ENCODE measurements at regions not wholly inside any gene's neighbourhood (a gene's known extent, or its start where the extent isn't known, plus 50 kb on each side); places are given as distances from the start of the nearest gene placed in this dataset.

- ATAC-seq = no peak
- Histone ChIP-seq H3K4me1 (no peaks in the 10 kb centered on the region), H3K9me3 (no peaks in the 10 kb centered on the region), H3K4me3 (no peak overlapping the region), H3K27ac (no peak overlapping the region), H3K36me3 (no peaks in the 10 kb centered on the region), H3K27me3 (no peaks in the 10 kb centered on the region)
- TF ChIP-seq POLR2AphosphoS5 (IDR thresholded peaks at IDR 0.05) = no peak
- TF ChIP-seq CTCF (IDR thresholded peaks at IDR 0.05) = no peak
- TF ChIP-seq EP300 (IDR thresholded peaks at IDR 0.05) = no peak
- TF ChIP-seq POLR2A (IDR thresholded peaks at IDR 0.05) = no peak
- 76 to 86% methylated on average over 1 to 3 of the region's 5 CpGs for WGBS, 2 donors (ENCODE audit: low coverage in 1 of 2)
Observed at GRCh38 chr3:147201086-147201485, 205.3 kb downstream of the ZIC4 start.

- Histone ChIP-seq H3K4me1 (no peaks in the 10 kb centered on the region), H3K36me3 (no peaks in the 10 kb centered on the region), H3K27ac (no peak overlapping the region), H3K4me3 (no peak overlapping the region), H3K27me3 (no peaks in the 10 kb centered on the region), H3K9me3 (no peaks in the 10 kb centered on the region)
- no peak for ATAC-seq
- TF ChIP-seq POLR2AphosphoS5 (IDR thresholded peaks at IDR 0.05) (no peak), POLR2A (IDR thresholded peaks at IDR 0.05) (no peak), EP300 (IDR thresholded peaks at IDR 0.05) (no peak), CTCF (IDR thresholded peaks at IDR 0.05) (no peak)
- 31 to 42% methylated on average over 2 to 3 of the region's 4 CpGs for WGBS, 2 donors (ENCODE audit: low coverage in 1 of 2)
Observed at GRCh38 chr3:147200545-147200944, 205.8 kb downstream of the ZIC4 start.

GRCh38 chr3:147197739-147198138, 208.6 kb downstream of the ZIC4 start:
- Histone ChIP-seq H3K27ac (no peak overlapping the region), H3K9me3 (no peaks in the 10 kb centered on the region), H3K4me3 (no peak overlapping the region), H3K4me1 (no peaks in the 10 kb centered on the region), H3K36me3 (no peaks in the 10 kb centered on the region), H3K27me3 (no peaks in the 10 kb centered on the region)
- no peak for TF ChIP-seq POLR2AphosphoS5 (IDR thresholded peaks at IDR 0.05)
- no peak for TF ChIP-seq CTCF (IDR thresholded peaks at IDR 0.05)
- TF ChIP-seq POLR2A (IDR thresholded peaks at IDR 0.05) = no peak
- TF ChIP-seq EP300 (IDR thresholded peaks at IDR 0.05) = no peak
- no peak for ATAC-seq

GRCh38 chr3:147195887-147196286, 210.5 kb downstream of the ZIC4 start:
- Histone ChIP-seq H3K36me3 (no peaks in the 10 kb centered on the region), H3K4me1 (no peaks in the 10 kb centered on the region), H3K27ac (no peak overlapping the region), H3K4me3 (no peak overlapping the region), H3K9me3 (no peaks in the 10 kb centered on the region), H3K27me3 (no peaks in the 10 kb centered on the region)
- TF ChIP-seq POLR2A (IDR thresholded peaks at IDR 0.05) (no peak), CTCF (IDR thresholded peaks at IDR 0.05) (no peak), EP300 (IDR thresholded peaks at IDR 0.05) (no peak), POLR2AphosphoS5 (IDR thresholded peaks at IDR 0.05) (no peak)
- no peak for ATAC-seq

GRCh38 chr3:147191795-147192385, 214.5 kb downstream of the ZIC4 start:
- no peaks in the 10 kb centered on the region for H3K36me3 ChIP-seq
- no peak overlapping the region for H3K4me3 ChIP-seq
- H3K27ac ChIP-seq = no peak overlapping the region
- TF ChIP-seq POLR2AphosphoS5 (IDR thresholded peaks at IDR 0.05) (no peak), CTCF (IDR thresholded peaks at IDR 0.05) (peak in 2 of 4 experiments; percentile 29 to 72)
- no peaks in the 10 kb centered on the region for H3K27me3 ChIP-seq
- no peaks in the 10 kb centered on the region for H3K9me3 ChIP-seq
- WGBS, 2 donors (ENCODE audit: low coverage in 1 of 2) = 70% methylated on average over 2 of the region's 2 CpGs; no CpG with 5 or more reads in 1 of the 2 donors
- no peak for ATAC-seq
- no peaks in the 10 kb centered on the region for H3K4me1 ChIP-seq

Measured in gastroesophageal sphincter (tissue), 4 donors.